ENCODE measurements at regions not wholly inside any gene's neighbourhood (a gene's known extent, or its start where the extent isn't known, plus 50 kb on each side); places are given as distances from the start of the nearest gene placed in this dataset.

GRCh38 chr9:38249587-38250210 is 142.8 kb upstream of the ALDH1B1 start:
- TF ChIP-seq CTCF (IDR thresholded peaks at IDR 0.05) = no peak
- TF ChIP-seq POLR2AphosphoS5 (IDR thresholded peaks at IDR 0.05; ENCODE audit: low read depth, low read length) = no peak
- no peak for TF ChIP-seq REST (IDR thresholded peaks at IDR 0.05; ENCODE audit: insufficient read depth in 1 of 2, low read depth in 2 of 2, low read length in 1 of 2)
- no peak for TF ChIP-seq TCF7L2 (IDR thresholded peaks at IDR 0.05; ENCODE audit: low read depth, low read length)
